IPS-18c (cell line): ENCODE measurements at regions not wholly inside any gene's neighbourhood (a gene's known extent, or its start where the extent isn't known, plus 50 kb on each side); places are given as distances from the start of the nearest gene placed in this dataset.

Source experiments
- H3K4me3 ChIP-seq: 2 replicates; pipeline ENCODE4 v1.7.0; 2013; ENCODE audit warnings: low read depth, mild to moderate bottlenecking, low read length, moderate library complexity; ENCODE audit not compliant: insufficient read depth
- H3K9me3 ChIP-seq: one replicate; pipeline ENCODE4 v1.6.1; 2013; ENCODE audit warnings: mild to moderate bottlenecking, low read length, moderate library complexity; ENCODE audit not compliant: control insufficient read depth, insufficient read depth

DNA sequence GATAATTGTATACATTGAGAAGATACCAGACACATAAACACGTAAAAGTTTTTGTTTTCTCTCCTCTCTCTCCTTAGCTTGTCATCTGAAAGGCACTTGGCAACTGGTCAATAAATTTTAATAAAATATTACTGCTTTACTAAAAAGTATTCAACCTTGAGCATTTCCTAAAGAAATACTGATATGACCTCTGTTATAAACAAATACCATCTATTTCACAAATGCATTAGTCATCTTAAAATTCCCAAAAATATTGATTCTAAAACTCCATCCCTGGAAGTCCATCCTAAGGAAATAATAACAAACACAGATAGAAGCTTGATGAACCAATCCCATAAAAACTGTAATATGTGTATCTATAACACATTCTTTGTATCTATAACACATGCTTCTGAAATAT lies 483.2 kb downstream of the TLR4 start:
- Histone ChIP-seq H3K4me3 (no peak overlapping the region), H3K9me3 (no peaks in the 10 kb centered on the region)

DNA sequence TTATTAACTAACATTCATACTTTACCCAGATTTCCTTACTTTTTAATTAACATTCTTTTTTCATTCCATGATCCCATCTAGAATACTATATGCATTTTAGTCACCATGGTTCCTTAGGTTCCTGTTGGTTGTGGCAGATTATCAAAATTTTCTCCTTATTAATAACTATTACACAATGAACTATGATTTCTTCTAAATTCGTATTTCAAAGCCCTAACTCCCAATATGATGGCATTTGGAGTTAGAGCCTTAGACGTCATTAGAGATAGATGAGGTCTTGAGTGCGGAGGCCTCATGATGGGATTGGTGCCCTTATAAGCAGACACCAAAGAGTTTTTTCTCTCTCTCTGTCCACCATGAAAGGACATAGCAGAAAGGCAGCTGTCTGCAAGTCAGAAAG lies 485.4 kb downstream of the TLR4 start:
- Histone ChIP-seq H3K9me3 (no peaks in the 10 kb centered on the region), H3K4me3 (no peak overlapping the region)

DNA sequence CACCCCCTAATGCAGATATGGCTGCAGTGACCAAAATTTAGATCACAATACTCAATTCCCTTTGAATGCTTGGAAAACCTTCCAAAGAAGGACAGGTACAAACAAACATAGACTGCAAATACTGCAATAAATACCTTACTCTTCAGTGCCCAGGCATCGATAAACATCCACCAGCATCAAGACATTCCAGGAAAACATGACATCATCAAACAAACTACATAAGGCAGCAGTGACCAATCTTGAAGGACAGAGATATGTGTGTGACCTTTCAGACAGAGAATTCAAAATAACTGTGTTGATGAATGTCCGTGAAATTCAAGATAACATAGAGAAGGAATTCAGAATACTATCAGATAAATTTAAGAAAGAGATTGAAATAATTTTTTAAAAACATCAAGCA lies 488.6 kb downstream of the TLR4 start:
- Histone ChIP-seq H3K9me3 (no peaks in the 10 kb centered on the region), H3K4me3 (no peak overlapping the region)

DNA sequence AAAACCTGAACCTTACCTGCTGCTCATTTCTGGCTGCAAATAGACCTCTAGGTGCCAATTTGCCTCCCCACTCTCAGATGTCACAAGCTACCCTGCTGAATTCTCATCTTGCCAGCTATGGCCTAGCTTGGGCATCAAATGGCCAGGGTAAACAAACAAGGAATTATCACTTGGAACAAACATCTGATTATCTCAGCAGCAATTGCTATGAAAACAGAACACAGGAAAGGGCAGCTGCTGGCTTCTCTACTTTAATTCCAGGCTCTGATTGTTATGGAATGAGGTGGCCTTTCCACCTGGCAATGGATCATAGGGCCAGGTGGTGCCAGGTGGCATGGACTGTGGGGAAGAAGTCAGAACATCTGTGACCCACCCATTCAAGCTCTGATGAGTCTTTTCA lies 505.1 kb downstream of the TLR4 start:
- Histone ChIP-seq H3K9me3 (no peaks in the 10 kb centered on the region), H3K4me3 (no peak overlapping the region)

DNA sequence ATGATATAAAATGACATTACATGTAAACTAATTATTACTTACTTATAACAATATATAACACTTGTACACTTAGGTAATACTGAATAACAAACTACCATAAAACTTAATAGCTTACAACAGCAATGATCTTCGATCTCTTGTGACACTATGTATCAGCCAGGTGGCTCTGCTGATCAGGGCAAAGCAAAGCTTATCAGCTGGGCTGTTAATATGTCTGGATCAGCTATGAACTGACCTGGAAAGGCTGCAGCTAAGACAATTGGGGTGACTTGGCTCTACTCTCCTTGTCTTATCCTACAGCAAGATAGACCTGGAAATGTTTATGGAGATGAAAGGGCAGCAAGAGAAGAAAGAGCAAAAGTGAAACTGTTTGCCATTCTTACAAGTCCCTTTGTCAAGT lies 511.3 kb downstream of the TLR4 start:
- Histone ChIP-seq H3K4me3 (no peak overlapping the region), H3K9me3 (no peaks in the 10 kb centered on the region)

- H3K4me3 ChIP-seq: no peak overlapping the region
- no peaks in the 10 kb centered on the region for H3K9me3 ChIP-seq
These were observed 518.2 kb downstream of the TLR4 start for GRCh38 chr9:118222375-118222774.

GRCh38 chr9:118223111-118223510 lies 518.9 kb downstream of the TLR4 start:
- Histone ChIP-seq H3K9me3 (no peaks in the 10 kb centered on the region), H3K4me3 (no peak overlapping the region)

- Histone ChIP-seq H3K4me3 (no peak overlapping the region), H3K9me3 (no peaks in the 10 kb centered on the region)
These were observed 526.1 kb downstream of the TLR4 start for GRCh38 chr9:118230329-118230728.

DNA sequence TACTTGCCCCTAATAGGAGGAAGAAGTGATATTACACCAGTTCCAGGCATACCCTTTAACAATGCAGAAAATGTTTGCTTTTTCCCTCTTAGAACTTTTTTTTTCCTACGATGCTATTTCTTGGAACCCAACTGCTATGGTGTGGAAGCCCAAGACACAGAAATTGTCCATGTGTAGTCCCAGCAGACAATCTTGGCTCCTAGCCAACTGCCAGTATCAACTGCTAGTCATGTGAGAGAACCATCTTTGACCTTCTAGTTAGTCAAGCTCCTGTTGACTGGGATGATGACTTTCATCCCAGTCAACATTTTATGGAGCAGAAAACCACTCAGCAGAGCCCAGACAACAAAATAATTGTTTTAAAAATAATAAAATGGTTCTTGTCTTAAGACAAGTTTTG lies 532.4 kb downstream of the TLR4 start:
- Histone ChIP-seq H3K4me3 (no peak overlapping the region), H3K9me3 (no peaks in the 10 kb centered on the region)

DNA sequence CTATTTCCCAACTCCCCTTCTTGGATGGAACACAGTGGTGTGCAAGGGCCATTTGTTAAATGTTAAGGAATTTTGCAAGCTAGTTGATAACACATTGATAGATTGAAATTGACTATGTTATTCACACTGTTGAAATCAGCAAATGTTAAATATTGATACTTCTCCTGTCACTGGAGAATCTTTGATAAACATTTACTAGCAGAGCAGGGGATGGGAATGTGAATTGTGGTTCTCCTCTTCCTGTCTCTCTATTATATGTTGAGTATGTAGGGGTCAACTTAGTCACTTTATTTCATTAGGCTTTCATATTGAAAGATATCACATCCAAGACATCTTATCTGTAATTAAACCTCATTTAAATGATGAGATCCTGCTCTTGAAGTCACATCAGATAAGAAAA lies 533.9 kb downstream of the TLR4 start:
- H3K9me3 ChIP-seq: peaks cover 3% of the 10 kb centered on the region
- H3K4me3 ChIP-seq: no peak overlapping the region

DNA sequence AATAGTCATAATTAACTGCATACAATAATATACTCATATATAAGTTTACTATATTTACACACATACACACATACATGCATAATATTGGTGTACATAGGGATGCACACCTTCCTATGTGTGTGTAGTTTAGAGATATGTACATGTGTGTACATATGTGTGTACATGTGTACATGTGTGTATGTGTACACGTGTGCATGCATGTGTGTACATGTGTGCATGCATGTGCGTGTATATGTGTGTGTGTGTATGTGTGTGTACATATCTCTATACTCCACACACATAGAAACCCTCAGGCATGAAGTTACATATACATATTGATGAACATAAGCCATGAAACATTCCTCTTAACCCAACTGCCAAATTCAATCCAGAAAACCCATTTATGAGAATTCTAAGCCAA lies 547.8 kb downstream of the TLR4 start:
- no peak overlapping the region for H3K4me3 ChIP-seq
- no peaks in the 10 kb centered on the region for H3K9me3 ChIP-seq

GRCh38 chr9:118262191-118262590 lies 558.0 kb downstream of the TLR4 start:
- H3K4me3 ChIP-seq: no peak overlapping the region
- H3K9me3 ChIP-seq: no peaks in the 10 kb centered on the region

- no peaks in the 10 kb centered on the region for H3K9me3 ChIP-seq
- H3K4me3 ChIP-seq: no peak overlapping the region
These were observed 559.7 kb downstream of the TLR4 start for GRCh38 chr9:118263949-118264348.

GRCh38 chr9:118268046-118268445 lies 563.8 kb downstream of the TLR4 start:
- H3K4me3 ChIP-seq: no peak overlapping the region
- no peaks in the 10 kb centered on the region for H3K9me3 ChIP-seq

GRCh38 chr9:118269623-118270022 lies 565.4 kb downstream of the TLR4 start:
- H3K9me3 ChIP-seq: no peaks in the 10 kb centered on the region
- no peak overlapping the region for H3K4me3 ChIP-seq

- Histone ChIP-seq H3K9me3 (no peaks in the 10 kb centered on the region), H3K4me3 (no peak overlapping the region)
These were observed 567.1 kb downstream of the TLR4 start for GRCh38 chr9:118271331-118271730.

- H3K9me3 ChIP-seq: no peaks in the 10 kb centered on the region
- no peak overlapping the region for H3K4me3 ChIP-seq
These were observed 567.7 kb downstream of the TLR4 start for GRCh38 chr9:118271936-118272335.

- Histone ChIP-seq H3K9me3 (no peaks in the 10 kb centered on the region), H3K4me3 (no peak overlapping the region)
These were observed 568.8 kb downstream of the TLR4 start for GRCh38 chr9:118273048-118273447.

GRCh38 chr9:118276784-118277183 lies 572.6 kb downstream of the TLR4 start:
- no peak overlapping the region for H3K4me3 ChIP-seq
- H3K9me3 ChIP-seq: no peaks in the 10 kb centered on the region

DNA sequence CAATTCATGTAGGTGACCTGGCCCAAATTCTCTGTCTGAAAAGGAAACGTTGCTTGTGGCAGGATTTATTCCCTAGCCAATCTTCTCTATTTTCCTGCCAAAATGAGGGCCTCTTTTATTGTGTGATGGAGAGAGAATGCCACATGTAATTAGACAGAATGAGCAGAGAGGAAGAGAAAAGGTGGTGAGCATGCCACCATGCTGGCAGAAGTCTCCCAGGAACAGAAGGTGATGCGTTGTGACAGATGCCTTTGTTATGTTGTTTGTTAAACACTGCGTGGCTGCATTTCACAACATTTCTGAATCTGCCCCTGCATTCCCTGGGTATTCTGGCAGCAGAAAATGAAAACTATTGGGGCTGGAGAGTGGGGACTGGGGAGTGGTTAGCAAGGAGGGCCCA lies 577.6 kb downstream of the TLR4 start:
- Histone ChIP-seq H3K4me3 (no peak overlapping the region), H3K9me3 (no peaks in the 10 kb centered on the region)
